A673 (cell line): ENCODE measurements at regions not wholly inside any gene's neighbourhood (a gene's known extent, or its start where the extent isn't known, plus 50 kb on each side); places are given as distances from the start of the nearest gene placed in this dataset.
"Not testable (repeated sequence)": the region's sequence is repeated elsewhere in the genome, so short reads cannot be mapped to it uniquely, and the experiment has no call there.

Experiments used
- BruUV-seq: library from RNA; stranded (reverse); fragments of 400-500 nt; replicated peaks from 2 replicates; lab custom pipeline; 2021; lab: Mats Ljungman, UMichigan
- CTCF ChIA-PET: fragments of 300-600 bp; sonication (Branson Sonifier 250); formaldehyde crosslinking; loops from one replicate; lab custom pipeline; 2022; ENCODE audit warnings: antibody characterized with exemption; lab: Charles Lee
- POLR2A ChIA-PET: fragments of 300-600 bp; sonication (Branson Sonifier 250); formaldehyde crosslinking; loops from one replicate; lab custom pipeline; 2022; ENCODE audit warnings: antibody characterized with exemption; ENCODE audit not compliant: low non-redundant PET; lab: Charles Lee
- DNase-seq: peaks from one replicate; pipeline ENCODE4 v3.0.0-alpha.2; 2015; ENCODE audit warnings: low spot score
- H3K27ac ChIP-seq: fragments of 200-600 bp; sonication (generic); 2 replicates; pipeline ENCODE4 v1.5.1; 2016; ENCODE audit warnings: mixed run types, low read depth, mild to moderate bottlenecking, mixed read lengths, antibody characterized with exemption, low read length; ENCODE audit not compliant: poor library complexity, severe bottlenecking
- H3K27me3 ChIP-seq: fragments of 200-600 bp; sonication (generic); replicated peaks from 2 replicates; pipeline ENCODE4 v1.6.1; 2017; ENCODE audit warnings: mixed run types, low read depth, mild to moderate bottlenecking, mixed read lengths, antibody characterized with exemption, low read length; ENCODE audit not compliant: insufficient read depth, poor library complexity
- H3K36me3 ChIP-seq: fragments of 200-600 bp; sonication (generic); 2 replicates; pipeline ENCODE4 v1.6.1; 2016; ENCODE audit warnings: mixed run types, mild to moderate bottlenecking, mixed read lengths, antibody characterized with exemption, low read length; ENCODE audit not compliant: insufficient read depth, poor library complexity, severe bottlenecking
- H3K4me1 ChIP-seq: fragments of 200-600 bp; sonication (generic); 2 replicates; pipeline ENCODE4 v1.6.1; 2017; ENCODE audit warnings: mixed run types, mild to moderate bottlenecking, mixed read lengths, antibody characterized with exemption, low read length; ENCODE audit not compliant: insufficient read depth, poor library complexity, severe bottlenecking
- H3K4me3 ChIP-seq: fragments of 200-600 bp; sonication (generic); 2 replicates; pipeline ENCODE4 v1.5.1; 2016; ENCODE audit warnings: low read depth, mixed run types, mild to moderate bottlenecking, mixed read lengths, low read length; ENCODE audit not compliant: poor library complexity, severe bottlenecking
- H3K9me3 ChIP-seq: fragments of 200-600 bp; sonication (generic); 2 replicates; pipeline ENCODE4 v1.6.1; 2016; ENCODE audit warnings: mixed run types, low read depth, mild to moderate bottlenecking, mixed read lengths, antibody characterized with exemption, low read length; ENCODE audit not compliant: poor library complexity, severe bottlenecking
- EZH2 ChIP-seq: fragments of 200-600 bp; sonication (generic); IDR thresholded peaks from 2 replicates; pipeline ENCODE4 v1.6.1; 2017; ENCODE audit warnings: borderline replicate concordance, low read depth, mild to moderate bottlenecking, mixed read lengths, antibody characterized with exemption, low read length; ENCODE audit not compliant: poor library complexity, severe bottlenecking
- intact Hi-C: fragments of 100-400 bp; cut with micrococcal nuclease; formaldehyde crosslinking; loops from one replicate; pipeline ENCODE4 v1.10.0; 2022; ENCODE audit not compliant: unreplicated experiment
- TF ChIP-seq, protein P1 (sequence below): fragments of 300-800, 200-600 bp; sonication (generic); conservative IDR thresholded peaks from 2 replicates; pipeline ENCODE4 v1.5.1; 2017; ENCODE audit warnings: low read depth, mild to moderate bottlenecking, antibody characterized with exemption, low read length, moderate library complexity, mixed read lengths

DNA sequence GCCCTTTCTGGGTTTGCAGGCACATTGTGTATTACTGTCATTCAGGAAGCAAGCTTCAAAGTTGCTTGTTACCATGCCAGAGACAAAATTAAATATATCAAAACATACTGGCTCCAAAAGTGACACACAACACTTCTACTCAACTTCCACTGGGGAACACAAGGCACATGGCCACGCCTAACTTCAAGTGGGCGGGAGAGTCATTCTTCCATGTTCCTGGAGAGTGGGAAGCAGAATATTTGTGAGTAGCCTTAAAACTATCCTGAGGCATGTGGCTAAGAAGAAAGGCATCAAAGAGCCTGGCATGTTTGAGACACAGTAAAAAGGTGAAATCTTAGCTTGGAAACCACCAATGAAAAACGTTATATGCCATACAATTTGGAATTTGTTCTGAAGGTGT, 90.5 kb upstream of the TACR1 start:
- no peaks in the 10 kb centered on the region for H3K36me3 ChIP-seq
- BruUV-seq, result no TSS peak
- H3K27ac ChIP-seq, result no peak overlapping the region
- intact Hi-C loops, result no loop called here
- H3K9me3 ChIP-seq, result no peaks in the 10 kb centered on the region
- TF ChIP-seq, protein P1, sequence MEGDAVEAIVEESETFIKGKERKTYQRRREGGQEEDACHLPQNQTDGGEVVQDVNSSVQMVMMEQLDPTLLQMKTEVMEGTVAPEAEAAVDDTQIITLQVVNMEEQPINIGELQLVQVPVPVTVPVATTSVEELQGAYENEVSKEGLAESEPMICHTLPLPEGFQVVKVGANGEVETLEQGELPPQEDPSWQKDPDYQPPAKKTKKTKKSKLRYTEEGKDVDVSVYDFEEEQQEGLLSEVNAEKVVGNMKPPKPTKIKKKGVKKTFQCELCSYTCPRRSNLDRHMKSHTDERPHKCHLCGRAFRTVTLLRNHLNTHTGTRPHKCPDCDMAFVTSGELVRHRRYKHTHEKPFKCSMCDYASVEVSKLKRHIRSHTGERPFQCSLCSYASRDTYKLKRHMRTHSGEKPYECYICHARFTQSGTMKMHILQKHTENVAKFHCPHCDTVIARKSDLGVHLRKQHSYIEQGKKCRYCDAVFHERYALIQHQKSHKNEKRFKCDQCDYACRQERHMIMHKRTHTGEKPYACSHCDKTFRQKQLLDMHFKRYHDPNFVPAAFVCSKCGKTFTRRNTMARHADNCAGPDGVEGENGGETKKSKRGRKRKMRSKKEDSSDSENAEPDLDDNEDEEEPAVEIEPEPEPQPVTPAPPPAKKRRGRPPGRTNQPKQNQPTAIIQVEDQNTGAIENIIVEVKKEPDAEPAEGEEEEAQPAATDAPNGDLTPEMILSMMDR, result no peak
- TF ChIP-seq EZH2, result no peak
- H3K4me3 ChIP-seq, result no peak overlapping the region
- ChIA-PET POLR2A (no interaction called here), CTCF (no interaction called here)
- peaks cover 10% of the 10 kb centered on the region for H3K4me1 ChIP-seq
- DNase-seq, result no peak
- no peaks in the 10 kb centered on the region for H3K27me3 ChIP-seq

DNA sequence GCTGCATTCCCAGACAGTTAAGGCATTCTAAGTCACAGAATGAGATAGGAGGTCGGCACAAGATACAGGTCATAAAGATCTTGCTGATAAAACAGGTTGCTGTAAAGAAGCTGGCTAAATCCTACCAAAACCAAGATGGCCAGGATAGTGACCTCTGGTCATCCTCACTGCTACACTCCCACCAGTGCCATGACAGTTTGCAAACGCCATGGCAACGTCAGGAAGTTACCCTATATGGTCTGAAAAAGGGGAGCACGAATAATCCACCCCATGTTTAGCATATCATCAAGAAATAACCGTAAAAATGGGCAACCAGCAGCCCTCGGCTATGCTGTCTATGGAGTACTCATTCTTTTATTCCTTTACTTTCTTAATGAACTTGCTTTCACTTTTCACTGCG, 89.9 kb upstream of the TACR1 start:
- H3K27ac ChIP-seq, H3K9me3 ChIP-seq, H3K27me3 ChIP-seq, H3K36me3 ChIP-seq, H3K4me3 ChIP-seq, POLR2A ChIA-PET, intact Hi-C loops, DNase-seq, BruUV-seq, CTCF ChIA-PET: not testable (repeated sequence)
- peaks cover 10% of the 10 kb centered on the region for H3K4me1 ChIP-seq

DNA sequence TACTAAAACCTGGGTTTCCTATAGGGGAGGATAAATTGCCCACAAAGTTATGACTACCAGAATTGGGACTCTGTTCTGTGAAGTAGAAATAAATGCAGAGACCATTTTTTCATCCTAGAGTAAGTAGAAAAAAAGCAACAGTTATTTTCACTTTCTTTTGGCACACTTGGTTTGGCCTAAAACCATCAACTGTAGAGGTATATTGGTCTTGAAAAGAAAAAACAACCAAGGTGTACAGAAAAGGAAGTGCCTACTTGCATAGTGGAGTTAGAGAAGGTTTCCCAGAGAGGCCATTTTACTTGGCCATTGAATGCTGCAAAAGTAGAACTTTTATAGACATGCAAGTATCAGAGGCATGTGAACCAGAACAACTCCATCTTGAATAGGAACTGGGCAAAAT, 89.4 kb upstream of the TACR1 start:
- DNase-seq, result no peak
- no peaks in the 10 kb centered on the region for H3K27me3 ChIP-seq
- CTCF ChIA-PET, result no interaction called here
- no peaks in the 10 kb centered on the region for H3K36me3 ChIP-seq
- no peak overlapping the region for H3K4me3 ChIP-seq
- intact Hi-C loops, result no loop called here
- TF ChIP-seq, protein P1, result no peak
- no peak for TF ChIP-seq EZH2
- peaks cover 10% of the 10 kb centered on the region for H3K4me1 ChIP-seq
- POLR2A ChIA-PET, result no interaction called here
- no TSS peak for BruUV-seq
- H3K27ac ChIP-seq, result no peak overlapping the region
- no peaks in the 10 kb centered on the region for H3K9me3 ChIP-seq

DNA sequence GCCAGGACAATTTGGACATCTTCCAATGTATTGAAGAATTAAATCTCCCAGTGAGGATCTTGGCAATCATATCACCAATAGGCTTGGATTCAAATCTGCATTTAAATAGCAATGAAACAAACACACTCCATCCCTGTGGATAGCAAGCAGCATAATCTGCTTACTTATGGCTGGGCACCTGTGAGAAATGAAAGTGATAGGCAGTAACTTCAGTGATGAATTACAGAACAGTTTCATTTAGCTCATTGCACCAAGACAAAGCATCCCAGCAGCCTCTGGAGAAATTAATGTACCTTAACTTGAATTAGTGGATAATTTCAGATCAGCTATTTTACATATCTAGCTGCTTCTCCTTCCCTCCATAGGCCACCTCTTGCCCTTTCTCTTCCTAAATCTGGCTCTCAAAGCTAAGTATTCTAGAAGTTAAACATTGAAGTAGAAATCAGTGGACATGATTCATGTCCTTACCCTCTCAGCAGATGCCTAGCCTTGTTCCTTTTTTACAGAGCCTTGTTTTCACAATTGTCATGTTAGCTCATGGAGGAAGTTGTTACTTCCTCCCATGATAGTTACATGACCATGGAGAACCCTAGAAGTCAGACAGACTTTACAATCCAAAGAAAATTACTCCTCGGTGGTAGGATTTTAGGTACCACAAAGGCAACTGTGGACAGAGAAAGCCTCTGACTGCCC, 88.5 kb upstream of the TACR1 start:
- Histone ChIP-seq H3K36me3 (no peaks in the 10 kb centered on the region), H3K4me3 (no peak overlapping the region), H3K27me3 (no peaks in the 10 kb centered on the region), H3K4me1 (peaks cover 10% of the 10 kb centered on the region), H3K27ac (no peak overlapping the region), H3K9me3 (no peaks in the 10 kb centered on the region)
- intact Hi-C loops, result no loop called here
- POLR2A ChIA-PET, result no interaction called here
- CTCF ChIA-PET, result no interaction called here
- no peak for DNase-seq
- TF ChIP-seq EZH2, result no peak
- TF ChIP-seq, protein P1, result no peak
- BruUV-seq, result no TSS peak
